H1 (cell line): ENCODE measurements at regions not wholly inside any gene's neighbourhood (a gene's known extent, or its start where the extent isn't known, plus 50 kb on each side); places are given as distances from the start of the nearest gene placed in this dataset.

Experiments
- CHD1 ChIP-seq: IDR thresholded peaks from 2 replicates; pipeline ENCODE4 v1.6.1; 2012; ENCODE audit warnings: low read depth, low read length, improper control_type of control experiment
- CHD2 ChIP-seq: IDR thresholded peaks from 2 replicates; pipeline ENCODE4 v1.6.1; 2012; ENCODE audit warnings: low read length, improper control_type of control experiment

DNA sequence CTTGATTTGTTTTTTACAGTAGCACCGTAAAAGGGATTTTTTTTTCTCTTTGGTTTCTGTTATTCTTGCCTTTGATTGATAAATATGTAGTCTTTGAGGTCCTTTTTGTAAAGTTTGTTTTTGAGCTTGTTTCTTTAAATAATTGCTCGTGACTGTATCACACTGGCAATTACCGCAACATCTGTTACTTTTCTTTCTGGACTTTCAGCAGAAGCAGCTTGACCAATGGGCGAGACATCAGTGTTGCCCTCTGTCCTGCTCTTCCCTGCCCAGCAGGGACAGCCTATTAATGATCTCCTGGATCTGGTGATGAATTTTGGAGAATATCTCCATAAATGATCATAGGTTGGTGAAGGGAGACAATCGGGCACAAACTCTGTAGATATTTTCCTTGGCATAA, 74.9 kb downstream of the TDRD15 start:
- TF ChIP-seq CHD2 = no peak
- TF ChIP-seq CHD1 = no peak
